Neural cell (in vitro differentiated cells): ENCODE measurements at regions not wholly inside any gene's neighbourhood (a gene's known extent, or its start where the extent isn't known, plus 50 kb on each side); places are given as distances from the start of the nearest gene placed in this dataset.

Experiments
- H2AFZ ChIP-seq: fragments of 200-600, 300-800 bp; sonication (generic), shearing (Covaris generic); 2 replicates; pipeline ENCODE4 v1.6.0; 2014; ENCODE audit warnings: low read depth, mild to moderate bottlenecking, antibody characterized with exemption, low read length, moderate library complexity
- H3F3A ChIP-seq: fragments of 200-600 bp; shearing (Covaris generic); 2 replicates; pipeline ENCODE4 v1.6.1; 2016; ENCODE audit warnings: mild to moderate bottlenecking, moderate library complexity, mixed read lengths, antibody characterized with exemption, low read length; ENCODE audit not compliant: insufficient read depth, poor library complexity, severe bottlenecking
- H3K27ac ChIP-seq: fragments of 200-600, 300-800 bp; sonication (generic), shearing (Covaris generic); 2 replicates; pipeline ENCODE4 v1.5.1; 2014; ENCODE audit warnings: mild to moderate bottlenecking, low read length, moderate library complexity
- H3K27me3 ChIP-seq: fragments of 300-800, 200-600 bp; sonication (generic), shearing (Covaris generic); 2 replicates; pipeline ENCODE4 v1.6.0; 2014; ENCODE audit warnings: mild to moderate bottlenecking, low read depth, low read length, moderate library complexity; ENCODE audit not compliant: insufficient read depth
- H3K36me3 ChIP-seq: fragments of 300-800, 200-600 bp; sonication (generic), shearing (Covaris generic); 2 replicates; pipeline ENCODE4 v1.5.1; 2014; ENCODE audit warnings: mild to moderate bottlenecking, antibody characterized with exemption, low read length, moderate library complexity; ENCODE audit not compliant: insufficient read depth
- H3K4me2 ChIP-seq: fragments of 300-800, 200-600 bp; sonication (generic), shearing (Covaris generic); 2 replicates; pipeline ENCODE4 v1.6.0; 2014; ENCODE audit warnings: mild to moderate bottlenecking, low read length
- H3K4me3 ChIP-seq: fragments of 300-800, 200-600 bp; sonication (generic), shearing (Covaris generic); 2 replicates; pipeline ENCODE4 v1.5.1; 2014; ENCODE audit warnings: mild to moderate bottlenecking, low read length, moderate library complexity
- H3K79me2 ChIP-seq: fragments of 200-600 bp; shearing (Covaris generic); replicated peaks from 2 replicates; pipeline ENCODE4 v1.6.0; 2014; ENCODE audit warnings: mild to moderate bottlenecking, low read length, moderate library complexity; ENCODE audit not compliant: insufficient read depth
- H3K9ac ChIP-seq: fragments of 300-800, 200-600 bp; sonication (generic), shearing (Covaris generic); 2 replicates; pipeline ENCODE4 v1.6.1; 2016; ENCODE audit warnings: mild to moderate bottlenecking, low read length, mixed read lengths
- H3K9me2 ChIP-seq: fragments of 200-600 bp; shearing (Covaris generic); 2 replicates; pipeline ENCODE4 v1.6.1; 2016; ENCODE audit warnings: mild to moderate bottlenecking, low read length, mixed read lengths; ENCODE audit not compliant: insufficient read depth
- H3K9me3 ChIP-seq: fragments of 200-600, 300-800 bp; sonication (generic), shearing (Covaris generic); 2 replicates; pipeline ENCODE4 v1.6.1; 2016; ENCODE audit warnings: mild to moderate bottlenecking, mixed run types, low read length, moderate library complexity, mixed read lengths
- H4K20me1 ChIP-seq: fragments of 200-600 bp; shearing (Covaris generic); 2 replicates; pipeline ENCODE4 v1.6.1; 2016; ENCODE audit warnings: mild to moderate bottlenecking, mixed run types; ENCODE audit not compliant: insufficient read depth
- EP300 ChIP-seq: fragments of 450-650 bp; conservative IDR thresholded peaks from 2 replicates; pipeline ENCODE4 v1.6.1; 2014; ENCODE audit warnings: antibody characterized with exemption, mild to moderate bottlenecking, moderate library complexity; ENCODE audit not compliant: poor library complexity, severe bottlenecking
- EZH2 ChIP-seq: fragments of 200-600, 300-800 bp; shearing (Covaris generic), sonication (generic); IDR thresholded peaks from 2 replicates; pipeline ENCODE4 v1.6.1; 2014; ENCODE audit warnings: antibody characterized with exemption, low read length, borderline replicate concordance, mild to moderate bottlenecking; ENCODE audit not compliant: insufficient read depth, poor library complexity, severe bottlenecking
- MXI1 ChIP-seq: fragments of 450-650 bp; conservative IDR thresholded peaks from 2 replicates; pipeline ENCODE4 v1.6.1; 2014; ENCODE audit warnings: antibody characterized with exemption, mild to moderate bottlenecking; ENCODE audit not compliant: poor library complexity, severe bottlenecking
- POLR2AphosphoS5 ChIP-seq: IDR thresholded peaks from 2 replicates; pipeline ENCODE4 v1.6.1; 2012
- RAD21 ChIP-seq: fragments of 450-650 bp; conservative IDR thresholded peaks from 2 replicates; pipeline ENCODE4 v1.6.1; 2014; ENCODE audit warnings: antibody characterized with exemption, mild to moderate bottlenecking, moderate library complexity
- SMC3 ChIP-seq: fragments of 450-650 bp; conservative IDR thresholded peaks from 2 replicates; pipeline ENCODE4 v1.6.1; 2014; ENCODE audit warnings: antibody characterized with exemption, mild to moderate bottlenecking, moderate library complexity; ENCODE audit not compliant: poor library complexity
- TAF1 ChIP-seq: IDR thresholded peaks from 2 replicates; pipeline ENCODE4 v1.6.1; 2012; ENCODE audit warnings: low read depth
- TF ChIP-seq, protein P1 (sequence below): IDR thresholded peaks from 2 replicates; pipeline ENCODE4 v1.6.1; 2012; ENCODE audit warnings: borderline replicate concordance
- TF ChIP-seq, protein P2 (sequence below): fragments of 450-650 bp; IDR thresholded peaks from 2 replicates; pipeline ENCODE4 v1.5.1; 2014; ENCODE audit warnings: antibody characterized with exemption, mild to moderate bottlenecking, moderate library complexity; ENCODE audit not compliant: poor library complexity, severe bottlenecking

DNA sequence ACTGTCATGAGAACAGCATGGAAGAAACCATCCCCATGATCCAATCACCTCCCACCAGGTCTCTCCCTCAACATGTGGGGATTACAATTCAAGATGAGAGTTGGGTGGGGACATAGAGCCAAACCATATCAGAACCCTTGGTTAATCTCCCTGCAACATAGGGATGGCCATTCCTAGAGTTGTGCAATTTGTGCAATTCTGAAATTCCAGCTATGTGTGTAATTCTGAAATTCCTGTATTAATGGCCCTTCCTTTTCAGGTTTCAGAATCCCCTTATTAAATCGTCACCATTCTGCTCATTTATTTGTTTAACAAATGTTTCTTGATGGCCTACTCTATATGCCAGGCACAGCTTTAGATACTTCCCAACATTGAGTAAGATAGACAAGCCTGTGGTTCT is 282.6 kb downstream of the SMARCA2 start:
- no peak overlapping the region for H2AFZ ChIP-seq
- H3F3A ChIP-seq: no peaks in the 10 kb centered on the region
- TF ChIP-seq TAF1: no peak
- TF ChIP-seq, protein P1, sequence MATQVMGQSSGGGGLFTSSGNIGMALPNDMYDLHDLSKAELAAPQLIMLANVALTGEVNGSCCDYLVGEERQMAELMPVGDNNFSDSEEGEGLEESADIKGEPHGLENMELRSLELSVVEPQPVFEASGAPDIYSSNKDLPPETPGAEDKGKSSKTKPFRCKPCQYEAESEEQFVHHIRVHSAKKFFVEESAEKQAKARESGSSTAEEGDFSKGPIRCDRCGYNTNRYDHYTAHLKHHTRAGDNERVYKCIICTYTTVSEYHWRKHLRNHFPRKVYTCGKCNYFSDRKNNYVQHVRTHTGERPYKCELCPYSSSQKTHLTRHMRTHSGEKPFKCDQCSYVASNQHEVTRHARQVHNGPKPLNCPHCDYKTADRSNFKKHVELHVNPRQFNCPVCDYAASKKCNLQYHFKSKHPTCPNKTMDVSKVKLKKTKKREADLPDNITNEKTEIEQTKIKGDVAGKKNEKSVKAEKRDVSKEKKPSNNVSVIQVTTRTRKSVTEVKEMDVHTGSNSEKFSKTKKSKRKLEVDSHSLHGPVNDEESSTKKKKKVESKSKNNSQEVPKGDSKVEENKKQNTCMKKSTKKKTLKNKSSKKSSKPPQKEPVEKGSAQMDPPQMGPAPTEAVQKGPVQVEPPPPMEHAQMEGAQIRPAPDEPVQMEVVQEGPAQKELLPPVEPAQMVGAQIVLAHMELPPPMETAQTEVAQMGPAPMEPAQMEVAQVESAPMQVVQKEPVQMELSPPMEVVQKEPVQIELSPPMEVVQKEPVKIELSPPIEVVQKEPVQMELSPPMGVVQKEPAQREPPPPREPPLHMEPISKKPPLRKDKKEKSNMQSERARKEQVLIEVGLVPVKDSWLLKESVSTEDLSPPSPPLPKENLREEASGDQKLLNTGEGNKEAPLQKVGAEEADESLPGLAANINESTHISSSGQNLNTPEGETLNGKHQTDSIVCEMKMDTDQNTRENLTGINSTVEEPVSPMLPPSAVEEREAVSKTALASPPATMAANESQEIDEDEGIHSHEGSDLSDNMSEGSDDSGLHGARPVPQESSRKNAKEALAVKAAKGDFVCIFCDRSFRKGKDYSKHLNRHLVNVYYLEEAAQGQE: no peak
- TF ChIP-seq, protein P2, sequence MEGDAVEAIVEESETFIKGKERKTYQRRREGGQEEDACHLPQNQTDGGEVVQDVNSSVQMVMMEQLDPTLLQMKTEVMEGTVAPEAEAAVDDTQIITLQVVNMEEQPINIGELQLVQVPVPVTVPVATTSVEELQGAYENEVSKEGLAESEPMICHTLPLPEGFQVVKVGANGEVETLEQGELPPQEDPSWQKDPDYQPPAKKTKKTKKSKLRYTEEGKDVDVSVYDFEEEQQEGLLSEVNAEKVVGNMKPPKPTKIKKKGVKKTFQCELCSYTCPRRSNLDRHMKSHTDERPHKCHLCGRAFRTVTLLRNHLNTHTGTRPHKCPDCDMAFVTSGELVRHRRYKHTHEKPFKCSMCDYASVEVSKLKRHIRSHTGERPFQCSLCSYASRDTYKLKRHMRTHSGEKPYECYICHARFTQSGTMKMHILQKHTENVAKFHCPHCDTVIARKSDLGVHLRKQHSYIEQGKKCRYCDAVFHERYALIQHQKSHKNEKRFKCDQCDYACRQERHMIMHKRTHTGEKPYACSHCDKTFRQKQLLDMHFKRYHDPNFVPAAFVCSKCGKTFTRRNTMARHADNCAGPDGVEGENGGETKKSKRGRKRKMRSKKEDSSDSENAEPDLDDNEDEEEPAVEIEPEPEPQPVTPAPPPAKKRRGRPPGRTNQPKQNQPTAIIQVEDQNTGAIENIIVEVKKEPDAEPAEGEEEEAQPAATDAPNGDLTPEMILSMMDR: no peak
- TF ChIP-seq SMC3: no peak
- no peak for TF ChIP-seq MXI1
- TF ChIP-seq POLR2AphosphoS5: no peak
- TF ChIP-seq RAD21: no peak
- TF ChIP-seq EZH2: no peak
- TF ChIP-seq EP300: no peak
- H3K36me3 ChIP-seq: no peaks in the 10 kb centered on the region
- no peaks in the 10 kb centered on the region for H4K20me1 ChIP-seq
- no peak overlapping the region for H3K9ac ChIP-seq
- H3K27me3 ChIP-seq: no peaks in the 10 kb centered on the region
- H3K9me3 ChIP-seq: no peaks in the 10 kb centered on the region
- H3K79me2 ChIP-seq: no peaks in the 10 kb centered on the region
- no peak overlapping the region for H3K27ac ChIP-seq
- no peak overlapping the region for H3K4me2 ChIP-seq
- no peaks in the 10 kb centered on the region for H3K9me2 ChIP-seq
- no peak overlapping the region for H3K4me3 ChIP-seq

DNA sequence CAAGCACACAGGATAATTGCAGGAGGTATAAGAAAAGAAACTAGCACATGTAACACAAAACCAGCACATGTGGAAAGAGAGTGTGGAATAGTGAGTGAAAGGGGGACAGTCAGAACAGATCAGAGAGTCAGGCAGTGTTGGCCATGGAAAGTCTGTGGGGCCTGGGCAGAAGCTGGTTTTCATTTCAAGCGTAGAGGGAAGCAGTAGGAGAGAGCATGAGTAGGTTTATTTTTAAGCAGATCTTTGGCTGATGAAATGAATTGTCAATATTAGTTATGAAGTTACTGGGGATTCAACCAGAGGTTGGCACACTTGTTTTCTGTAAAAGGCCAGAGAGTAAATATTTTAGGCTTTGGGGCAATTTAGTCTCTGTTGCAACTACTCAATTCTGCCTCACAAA is 283.1 kb downstream of the SMARCA2 start:
- Histone ChIP-seq H3K9ac (no peak overlapping the region), H3K27me3 (no peaks in the 10 kb centered on the region), H4K20me1 (no peaks in the 10 kb centered on the region), H3K79me2 (no peaks in the 10 kb centered on the region), H3F3A (no peaks in the 10 kb centered on the region), H3K36me3 (no peaks in the 10 kb centered on the region), H3K9me3 (no peaks in the 10 kb centered on the region), H3K4me2 (no peak overlapping the region), H2AFZ (no peak overlapping the region), H3K27ac (no peak overlapping the region), H3K9me2 (no peaks in the 10 kb centered on the region), H3K4me3 (no peak overlapping the region)
- TF ChIP-seq TAF1: no peak
- TF ChIP-seq POLR2AphosphoS5: no peak
- TF ChIP-seq SMC3: no peak
- TF ChIP-seq MXI1: no peak
- no peak for TF ChIP-seq RAD21
